Mucosa of rectum (tissue), 2 donors: ENCODE measurements at regions not wholly inside any gene's neighbourhood (a gene's known extent, or its start where the extent isn't known, plus 50 kb on each side); places are given as distances from the start of the nearest gene placed in this dataset.

Experiments
- H3K27ac ChIP-seq, 2 donors: one replicate each; pipeline ENCODE4 v1.7.0; 2013; ENCODE audit warnings: inconsistent platforms in 2 of 2, low read depth in 2 of 2, low read length in 2 of 2
- H3K27me3 ChIP-seq, 2 donors: one replicate each; pipeline ENCODE4 v1.7.0; 2013; ENCODE audit warnings: low read length in 2 of 2; ENCODE audit not compliant: control insufficient read depth in 2 of 2, insufficient read depth in 2 of 2
- H3K36me3 ChIP-seq, 2 donors: one replicate each; pipeline ENCODE4 v1.7.0; 2013; ENCODE audit warnings: low read length in 2 of 2; ENCODE audit not compliant: control insufficient read depth in 2 of 2, insufficient read depth in 2 of 2
- H3K4me1 ChIP-seq, 2 donors: one replicate each; pipeline ENCODE4 v1.7.0; 2013; ENCODE audit warnings: low read length in 2 of 2, mild to moderate bottlenecking in 1 of 2; ENCODE audit not compliant: control insufficient read depth in 2 of 2, insufficient read depth in 2 of 2
- H3K4me3 ChIP-seq, 2 donors: one replicate each; pipeline ENCODE4 v1.7.0; 2013; ENCODE audit warnings: low read length in 2 of 2
- H3K9ac ChIP-seq, 2 donors: one replicate each; pipeline ENCODE4 v1.7.0; 2013; ENCODE audit warnings: low read length in 2 of 2, low read depth in 1 of 2, mild to moderate bottlenecking in 1 of 2
- H3K9me3 ChIP-seq, 2 donors: one replicate each; pipeline ENCODE4 v1.7.0; 2013; ENCODE audit warnings: low read length in 2 of 2; ENCODE audit not compliant: control insufficient read depth in 2 of 2
- donor health status: healthy.
- donor health status: Normal muscosa, but diverticular disease.

- no peak overlapping the region for H3K27ac ChIP-seq
Observed at GRCh38 chrX:51395480-51395809, 62.8 kb downstream of the NUDT10 start.

More at GRCh38 chrX:51395480-51395809, 62.8 kb downstream of the NUDT10 start:
- no peaks in the 10 kb centered on the region for H3K4me1 ChIP-seq
- no peak overlapping the region for H3K9ac ChIP-seq
- H3K9me3 ChIP-seq, result no peaks in the 10 kb centered on the region
- peaks cover 8 to 11% of the 10 kb centered on the region in 2 donors for H3K27me3 ChIP-seq
- no peaks in the 10 kb centered on the region for H3K36me3 ChIP-seq
- peak overlapping the region; percentile 28 to 59 for H3K4me3 ChIP-seq
